ENCODE measurements at regions not wholly inside any gene's neighbourhood (a gene's known extent, or its start where the extent isn't known, plus 50 kb on each side); places are given as distances from the start of the nearest gene placed in this dataset.
"Not testable (repeated sequence)": the region's sequence is repeated elsewhere in the genome, so short reads cannot be mapped to it uniquely, and the experiment has no call there.

DNA sequence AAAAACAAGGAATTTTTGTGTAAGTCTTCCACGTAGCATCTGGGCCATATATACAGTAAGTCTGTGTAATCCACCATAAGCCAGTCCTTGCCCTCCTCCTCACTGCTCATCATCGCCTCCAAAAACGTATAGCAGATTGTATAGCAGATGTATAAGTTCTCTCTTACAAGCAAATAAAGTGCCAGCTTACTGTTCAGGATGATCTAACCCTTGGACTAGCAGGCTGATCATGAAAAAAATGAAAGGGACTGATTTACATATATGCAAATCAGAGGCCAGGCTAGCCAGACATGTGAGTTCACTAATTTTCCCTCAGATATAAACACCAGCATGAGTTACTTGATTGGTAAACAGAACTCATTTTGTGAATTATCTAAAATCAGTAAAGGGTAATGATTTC lies 171.5 kb downstream of the LY86 start:
- no CpG with 5 or more reads among the region's 3 CpGs for WGBS (ENCODE audit: insufficient coverage)
- Histone ChIP-seq H3K4me3 (ENCODE audit: low read length) (no peak overlapping the region), H3K36me3 (ENCODE audit: control insufficient read depth, insufficient read depth, low read length) (no peaks in the 10 kb centered on the region), H3K9me3 (replicated peaks; ENCODE audit: control insufficient read depth, low read depth, low read length) (no peaks in the 10 kb centered on the region), H3K27ac (ENCODE audit: low read length) (peak overlapping the region; percentile 72), H3K4me1 (ENCODE audit: control insufficient read depth, insufficient read depth, low read length) (peaks cover 12% of the 10 kb centered on the region), H3K27me3 (ENCODE audit: control insufficient read depth, insufficient read depth, low read length) (no peaks in the 10 kb centered on the region)
- DNase-seq, result no peak

DNA sequence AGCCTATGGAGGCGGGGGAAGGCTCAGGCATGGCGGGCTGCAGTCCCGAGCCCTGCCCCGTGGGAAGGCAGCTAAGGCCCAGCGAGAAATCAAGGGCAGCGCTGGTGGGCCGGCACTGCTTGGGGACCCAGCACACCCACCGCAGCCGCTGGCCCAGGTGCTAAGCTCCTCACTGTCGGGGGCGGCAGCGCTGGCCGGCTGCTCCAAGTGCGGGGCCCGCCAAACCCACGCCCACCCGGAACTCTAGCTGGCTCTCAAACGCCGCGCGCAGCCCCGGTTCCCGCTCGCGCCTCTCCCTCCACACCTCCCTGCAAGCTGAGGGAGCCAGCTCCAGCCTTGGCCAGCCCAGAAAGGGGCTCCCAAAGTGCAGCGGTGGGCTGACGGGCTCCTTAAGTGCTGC lies 174.0 kb downstream of the LY86 start:
- H3K9me3 ChIP-seq (replicated peaks; ENCODE audit: control insufficient read depth, low read depth, low read length); H3K27me3 ChIP-seq (ENCODE audit: control insufficient read depth, insufficient read depth, low read length); H3K27ac ChIP-seq (ENCODE audit: low read length); H3K4me3 ChIP-seq (ENCODE audit: low read length); H3K36me3 ChIP-seq (ENCODE audit: control insufficient read depth, insufficient read depth, low read length); DNase-seq: not testable (repeated sequence)
- H3K4me1 ChIP-seq (ENCODE audit: control insufficient read depth, insufficient read depth, low read length), result peaks cover 12% of the 10 kb centered on the region
- 91% methylated on average over 17 of the region's 27 CpGs for WGBS (ENCODE audit: insufficient coverage)

DNA sequence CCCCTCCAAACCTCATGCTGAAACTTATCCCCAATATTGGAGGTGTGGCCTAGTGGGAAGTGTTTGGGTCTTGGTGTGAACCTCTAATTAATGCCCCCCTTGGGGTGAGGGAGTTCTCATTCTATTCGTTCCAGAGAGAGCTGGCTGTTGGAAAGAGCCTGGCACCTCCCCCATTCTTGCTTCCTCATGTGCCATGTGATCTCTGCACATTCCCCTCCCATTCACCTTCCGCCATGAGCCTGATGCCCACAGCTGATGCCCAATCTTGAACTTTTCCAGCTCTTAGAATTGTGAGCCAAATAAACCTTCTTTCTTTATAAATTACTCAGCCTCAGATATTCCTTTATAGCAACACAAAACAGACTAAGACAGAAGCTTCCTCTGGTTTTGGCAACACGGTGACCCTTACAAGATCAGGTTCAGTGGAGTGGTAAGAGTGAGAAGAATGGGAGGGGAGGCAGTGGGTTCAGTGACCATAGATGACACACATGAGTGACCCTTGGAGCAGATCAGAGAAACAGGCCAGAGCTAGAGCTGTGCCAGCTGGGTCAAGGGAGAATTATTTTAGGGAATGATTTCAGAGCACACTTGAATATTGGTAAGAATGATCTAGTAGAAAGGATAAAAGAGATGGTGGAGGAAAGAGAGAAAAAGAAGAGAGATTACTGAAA lies 176.4 kb downstream of the LY86 start:
- H3K4me1 ChIP-seq (ENCODE audit: control insufficient read depth, insufficient read depth, low read length), result no peaks in the 10 kb centered on the region
- no peaks in the 10 kb centered on the region for H3K36me3 ChIP-seq (ENCODE audit: control insufficient read depth, insufficient read depth, low read length)
- no peaks in the 10 kb centered on the region for H3K9me3 ChIP-seq (replicated peaks; ENCODE audit: control insufficient read depth, low read depth, low read length)
- no peak overlapping the region for H3K4me3 ChIP-seq (ENCODE audit: low read length)
- no peaks in the 10 kb centered on the region for H3K27me3 ChIP-seq (ENCODE audit: control insufficient read depth, insufficient read depth, low read length)
- no peak for DNase-seq
- H3K27ac ChIP-seq (ENCODE audit: low read length), result no peak overlapping the region
- WGBS (ENCODE audit: insufficient coverage), result 87% methylated on average over 2 of the region's 3 CpGs

DNA sequence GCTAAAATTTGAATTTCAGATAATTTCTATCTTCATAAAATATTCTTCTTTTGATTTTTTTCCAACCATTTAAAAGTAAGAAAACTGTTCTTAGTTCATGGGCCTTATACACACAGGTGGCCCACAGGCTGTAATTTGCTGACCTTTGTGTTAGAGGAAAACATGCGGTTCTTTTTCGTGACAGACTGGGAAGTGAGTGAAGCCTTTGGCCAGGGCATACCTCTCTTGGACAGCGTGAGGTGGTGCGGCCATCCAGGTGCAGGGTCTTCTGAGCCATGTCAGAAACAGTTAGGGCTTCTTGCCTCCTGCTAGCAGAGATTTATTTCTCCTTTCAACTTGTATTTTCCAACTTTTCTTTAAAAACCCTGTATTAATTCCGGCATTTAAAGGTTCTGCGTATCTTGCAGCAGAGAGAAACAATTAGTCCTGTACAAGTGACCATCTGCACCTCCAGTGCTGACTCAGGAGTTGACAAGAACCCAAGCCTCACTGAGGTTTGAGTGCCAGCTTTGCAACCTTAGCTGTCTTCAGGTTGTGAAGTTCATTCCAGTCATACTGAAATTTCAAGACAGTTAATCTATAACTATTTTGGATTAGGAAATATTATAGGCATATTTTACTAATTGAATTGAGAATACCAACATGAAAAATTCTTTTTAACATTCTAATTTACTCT lies 177.8 kb downstream of the LY86 start:
- Histone ChIP-seq H3K4me3 (ENCODE audit: low read length) (no peak overlapping the region), H3K27ac (ENCODE audit: low read length) (no peak overlapping the region), H3K9me3 (replicated peaks; ENCODE audit: control insufficient read depth, low read depth, low read length) (no peaks in the 10 kb centered on the region), H3K4me1 (ENCODE audit: control insufficient read depth, insufficient read depth, low read length) (no peaks in the 10 kb centered on the region), H3K36me3 (ENCODE audit: control insufficient read depth, insufficient read depth, low read length) (no peaks in the 10 kb centered on the region), H3K27me3 (ENCODE audit: control insufficient read depth, insufficient read depth, low read length) (no peaks in the 10 kb centered on the region)
- WGBS (ENCODE audit: insufficient coverage), result 74% methylated on average over 6 of the region's 6 CpGs
- DNase-seq, result no peak

DNA sequence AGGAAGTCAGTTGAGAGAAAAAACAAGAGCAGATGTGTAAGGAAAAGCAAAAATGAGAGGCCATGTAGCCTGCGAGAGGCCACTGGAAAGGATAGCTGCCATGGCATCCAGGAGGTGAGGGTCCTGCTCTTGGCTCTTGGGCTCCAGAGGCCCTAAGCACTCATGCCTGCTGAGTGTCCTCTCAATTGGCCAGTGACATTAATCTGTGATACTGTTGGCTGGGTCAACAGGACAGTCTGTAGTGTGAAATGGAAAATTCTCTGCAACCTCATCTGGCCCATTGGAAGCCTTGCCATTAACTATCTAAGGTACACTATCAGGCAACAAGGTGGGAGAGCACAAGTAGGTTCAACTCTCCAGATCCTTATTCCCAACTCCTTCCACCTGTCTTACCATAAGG lies 180.9 kb downstream of the LY86 start:
- H3K9me3 ChIP-seq (replicated peaks; ENCODE audit: control insufficient read depth, low read depth, low read length), result no peaks in the 10 kb centered on the region
- no peaks in the 10 kb centered on the region for H3K27me3 ChIP-seq (ENCODE audit: control insufficient read depth, insufficient read depth, low read length)
- 83% methylated on average over 1 of the region's 1 CpG for WGBS (ENCODE audit: insufficient coverage)
- H3K36me3 ChIP-seq (ENCODE audit: control insufficient read depth, insufficient read depth, low read length), result no peaks in the 10 kb centered on the region
- no peak overlapping the region for H3K4me3 ChIP-seq (ENCODE audit: low read length)
- no peak for DNase-seq
- H3K4me1 ChIP-seq (ENCODE audit: control insufficient read depth, insufficient read depth, low read length), result peaks cover 4% of the 10 kb centered on the region
- H3K27ac ChIP-seq (ENCODE audit: low read length), result no peak overlapping the region

DNA sequence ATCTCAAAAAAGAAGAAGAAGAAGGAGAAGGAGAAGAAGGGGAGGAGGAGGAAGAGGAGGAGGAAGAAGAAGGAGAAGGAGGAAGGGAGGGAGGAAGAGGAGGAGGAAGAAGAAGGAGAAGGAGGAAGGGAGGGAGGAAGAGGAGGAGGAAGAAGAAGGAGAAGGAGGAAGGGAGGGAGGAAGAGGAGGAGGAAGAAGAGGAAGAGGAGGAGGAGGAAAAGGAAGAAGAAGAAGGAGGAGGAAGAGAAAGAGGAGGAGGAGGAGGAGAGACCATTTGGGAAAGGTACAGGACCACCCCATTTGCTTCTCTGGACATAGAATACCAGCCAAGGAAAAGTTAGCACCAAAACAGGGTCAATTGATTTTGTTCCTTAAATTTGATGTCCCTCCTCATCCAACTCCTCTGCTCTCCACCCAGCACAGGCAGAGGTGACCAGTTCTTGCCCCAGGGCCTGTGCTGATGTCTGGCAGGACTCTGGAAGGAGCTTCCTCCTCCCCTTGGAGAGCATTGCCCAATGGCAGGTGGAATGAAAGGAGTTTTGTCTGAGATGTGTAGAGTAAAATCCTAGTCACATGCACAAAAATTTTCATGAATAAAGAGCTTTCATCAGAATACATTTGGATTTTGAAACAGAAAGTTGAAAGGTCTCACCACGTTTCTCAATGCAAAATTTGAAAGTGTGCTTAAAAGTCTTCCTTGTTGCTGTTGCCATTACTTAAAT lies 182.9 kb downstream of the LY86 start:
- H3K4me1 ChIP-seq (ENCODE audit: control insufficient read depth, insufficient read depth, low read length), result peaks cover 4% of the 10 kb centered on the region
- no peak for DNase-seq
- WGBS (ENCODE audit: insufficient coverage), result no CpG with 5 or more reads among the region's 1 CpG
- H3K27me3 ChIP-seq (ENCODE audit: control insufficient read depth, insufficient read depth, low read length), result no peaks in the 10 kb centered on the region
- H3K4me3 ChIP-seq (ENCODE audit: low read length), result no peak overlapping the region
- no peak overlapping the region for H3K27ac ChIP-seq (ENCODE audit: low read length)
- H3K36me3 ChIP-seq (ENCODE audit: control insufficient read depth, insufficient read depth, low read length), result no peaks in the 10 kb centered on the region
- no peaks in the 10 kb centered on the region for H3K9me3 ChIP-seq (replicated peaks; ENCODE audit: control insufficient read depth, low read depth, low read length)

DNA sequence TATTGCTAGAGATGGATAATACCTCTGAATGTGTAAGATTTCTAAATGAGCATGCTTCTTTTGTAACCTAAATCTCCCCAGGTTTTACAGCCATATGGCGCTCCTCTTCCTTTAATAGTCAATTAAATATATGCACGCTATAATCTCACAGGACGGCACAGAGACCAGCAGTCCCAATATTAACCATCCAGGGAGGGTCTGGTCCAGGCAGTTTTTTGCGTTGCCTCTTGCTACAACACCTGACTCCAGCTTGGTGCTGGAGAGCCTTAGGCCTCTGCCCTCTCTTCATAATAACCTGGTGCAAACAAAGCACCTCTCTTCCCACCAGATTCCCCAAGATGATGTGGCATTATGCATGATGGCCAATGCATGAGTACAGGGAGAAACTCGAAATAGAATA lies 183.4 kb downstream of the LY86 start:
- Histone ChIP-seq H3K27ac (ENCODE audit: low read length) (no peak overlapping the region), H3K4me3 (ENCODE audit: low read length) (no peak overlapping the region), H3K27me3 (ENCODE audit: control insufficient read depth, insufficient read depth, low read length) (no peaks in the 10 kb centered on the region), H3K9me3 (replicated peaks; ENCODE audit: control insufficient read depth, low read depth, low read length) (no peaks in the 10 kb centered on the region), H3K36me3 (ENCODE audit: control insufficient read depth, insufficient read depth, low read length) (no peaks in the 10 kb centered on the region), H3K4me1 (ENCODE audit: control insufficient read depth, insufficient read depth, low read length) (peaks cover 4% of the 10 kb centered on the region)
- 78% methylated on average over 2 of the region's 5 CpGs for WGBS (ENCODE audit: insufficient coverage)
- no peak for DNase-seq

DNA sequence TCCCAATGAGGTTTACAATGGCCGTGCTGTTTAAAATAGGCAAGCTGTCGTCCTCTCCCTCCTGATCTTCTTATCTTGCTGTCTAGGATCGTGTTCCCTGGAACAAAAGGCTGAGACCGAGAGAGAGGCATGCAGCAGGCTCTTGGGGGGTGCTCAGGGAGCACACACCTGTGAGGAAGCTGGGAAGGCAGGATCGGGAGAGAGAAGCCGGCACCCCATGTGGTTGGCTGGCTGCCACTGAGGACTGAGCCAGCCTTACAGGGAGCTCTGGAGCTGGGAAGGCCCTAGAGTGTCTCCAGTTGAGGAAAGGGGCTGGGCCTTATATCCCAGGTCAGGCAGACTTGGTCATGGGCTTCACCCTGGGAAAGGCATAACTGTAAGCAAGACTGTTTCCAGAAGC lies 184.2 kb downstream of the LY86 start:
- Histone ChIP-seq H3K36me3 (ENCODE audit: control insufficient read depth, insufficient read depth, low read length) (no peaks in the 10 kb centered on the region), H3K9me3 (replicated peaks; ENCODE audit: control insufficient read depth, low read depth, low read length) (no peaks in the 10 kb centered on the region), H3K4me3 (ENCODE audit: low read length) (no peak overlapping the region), H3K4me1 (ENCODE audit: control insufficient read depth, insufficient read depth, low read length) (peaks cover 4% of the 10 kb centered on the region), H3K27ac (ENCODE audit: low read length) (no peak overlapping the region), H3K27me3 (ENCODE audit: control insufficient read depth, insufficient read depth, low read length) (no peaks in the 10 kb centered on the region)
- no peak for DNase-seq
- 13% methylated on average over 2 of the region's 6 CpGs for WGBS (ENCODE audit: insufficient coverage)

DNA sequence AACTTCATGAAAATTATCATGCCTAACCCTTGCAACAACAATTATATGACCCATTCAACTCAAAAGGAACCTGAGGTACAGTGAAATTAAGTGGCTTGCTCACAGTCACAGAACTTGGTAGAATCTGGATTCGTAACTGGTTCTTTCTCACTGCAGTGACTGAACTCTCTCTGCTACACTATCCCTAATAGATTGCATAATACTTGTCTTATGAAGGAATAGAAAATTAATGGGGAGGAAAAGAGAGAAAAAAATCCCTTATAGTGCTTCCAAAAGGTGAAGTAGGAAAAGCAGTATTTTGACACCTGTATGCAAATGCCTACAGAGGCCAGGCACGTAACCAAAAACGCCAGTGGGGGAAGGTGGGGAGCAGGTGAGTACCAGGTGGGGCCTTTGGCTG lies 186.6 kb downstream of the LY86 start:
- H3K4me3 ChIP-seq (ENCODE audit: low read length), result no peak overlapping the region
- no peaks in the 10 kb centered on the region for H3K9me3 ChIP-seq (replicated peaks; ENCODE audit: control insufficient read depth, low read depth, low read length)
- H3K4me1 ChIP-seq (ENCODE audit: control insufficient read depth, insufficient read depth, low read length), result peaks cover 4% of the 10 kb centered on the region
- WGBS (ENCODE audit: insufficient coverage), result 86% methylated on average over 2 of the region's 3 CpGs
- H3K27ac ChIP-seq (ENCODE audit: low read length), result no peak overlapping the region
- no peaks in the 10 kb centered on the region for H3K27me3 ChIP-seq (ENCODE audit: control insufficient read depth, insufficient read depth, low read length)
- H3K36me3 ChIP-seq (ENCODE audit: control insufficient read depth, insufficient read depth, low read length), result no peaks in the 10 kb centered on the region
- no peak for DNase-seq

DNA sequence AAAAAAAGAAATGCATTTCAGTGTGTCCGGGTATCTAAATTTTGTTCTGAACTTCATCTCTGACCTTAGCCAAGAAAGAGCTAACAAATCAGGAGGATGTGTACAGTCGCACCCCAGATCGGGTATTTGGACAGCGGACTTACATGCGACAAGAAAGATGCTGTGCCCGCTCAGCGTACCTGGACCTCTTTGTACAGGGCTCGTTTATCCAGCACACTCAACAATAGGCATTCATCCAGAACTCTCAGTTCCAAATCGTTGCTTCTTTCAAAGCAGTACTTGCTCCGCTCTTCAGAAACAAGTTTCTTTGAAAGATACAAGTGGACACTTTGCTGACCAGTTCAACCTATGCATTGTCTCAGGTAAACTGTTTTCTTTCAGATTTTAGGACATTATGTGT lies 191.7 kb downstream of the LY86 start:
- DNase-seq, result no peak
- Histone ChIP-seq H3K4me3 (ENCODE audit: low read length) (no peak overlapping the region), H3K27me3 (ENCODE audit: control insufficient read depth, insufficient read depth, low read length) (no peaks in the 10 kb centered on the region), H3K36me3 (ENCODE audit: control insufficient read depth, insufficient read depth, low read length) (no peaks in the 10 kb centered on the region), H3K4me1 (ENCODE audit: control insufficient read depth, insufficient read depth, low read length) (peaks cover 4% of the 10 kb centered on the region), H3K27ac (ENCODE audit: low read length) (no peak overlapping the region), H3K9me3 (replicated peaks; ENCODE audit: control insufficient read depth, low read depth, low read length) (no peaks in the 10 kb centered on the region)
- 92% methylated on average over 9 of the region's 10 CpGs for WGBS (ENCODE audit: insufficient coverage)

All from muscle of leg (tissue), 3 donors.